ENCODE measurements at regions not wholly inside any gene's neighbourhood (a gene's known extent, or its start where the extent isn't known, plus 50 kb on each side); places are given as distances from the start of the nearest gene placed in this dataset.

DNA sequence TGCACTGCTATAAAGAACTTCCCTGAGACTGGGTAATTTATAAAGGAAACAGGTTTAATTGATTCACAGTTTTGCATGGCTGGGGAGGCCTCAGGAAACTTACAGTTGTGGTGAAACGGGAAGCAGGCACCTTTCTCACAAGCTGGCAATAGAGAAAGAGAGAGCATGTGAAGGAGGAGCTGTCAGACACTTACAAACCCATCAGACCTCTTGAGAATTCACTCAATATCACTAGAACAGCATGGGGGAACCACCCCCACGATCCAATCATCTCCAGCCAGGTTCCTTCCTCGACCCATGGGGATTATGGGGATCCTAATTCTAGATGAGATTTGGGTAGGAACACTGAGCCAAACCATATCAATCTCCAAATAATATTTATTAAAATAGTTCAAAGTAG lies 729.2 kb upstream of the DDX18 start:
- TF ChIP-seq, protein P1, sequence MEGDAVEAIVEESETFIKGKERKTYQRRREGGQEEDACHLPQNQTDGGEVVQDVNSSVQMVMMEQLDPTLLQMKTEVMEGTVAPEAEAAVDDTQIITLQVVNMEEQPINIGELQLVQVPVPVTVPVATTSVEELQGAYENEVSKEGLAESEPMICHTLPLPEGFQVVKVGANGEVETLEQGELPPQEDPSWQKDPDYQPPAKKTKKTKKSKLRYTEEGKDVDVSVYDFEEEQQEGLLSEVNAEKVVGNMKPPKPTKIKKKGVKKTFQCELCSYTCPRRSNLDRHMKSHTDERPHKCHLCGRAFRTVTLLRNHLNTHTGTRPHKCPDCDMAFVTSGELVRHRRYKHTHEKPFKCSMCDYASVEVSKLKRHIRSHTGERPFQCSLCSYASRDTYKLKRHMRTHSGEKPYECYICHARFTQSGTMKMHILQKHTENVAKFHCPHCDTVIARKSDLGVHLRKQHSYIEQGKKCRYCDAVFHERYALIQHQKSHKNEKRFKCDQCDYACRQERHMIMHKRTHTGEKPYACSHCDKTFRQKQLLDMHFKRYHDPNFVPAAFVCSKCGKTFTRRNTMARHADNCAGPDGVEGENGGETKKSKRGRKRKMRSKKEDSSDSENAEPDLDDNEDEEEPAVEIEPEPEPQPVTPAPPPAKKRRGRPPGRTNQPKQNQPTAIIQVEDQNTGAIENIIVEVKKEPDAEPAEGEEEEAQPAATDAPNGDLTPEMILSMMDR (IDR thresholded peaks at IDR 0.05) = no peak
- no peak for TF ChIP-seq EZH2phosphoT487 (IDR thresholded peaks at IDR 0.05)
- no peak for TF ChIP-seq EZH2 (IDR thresholded peaks at IDR 0.05)

Data from neural progenitor cell (in vitro differentiated cells).